Stomach (tissue), 4 donors: ENCODE measurements at regions not wholly inside any gene's neighbourhood (a gene's known extent, or its start where the extent isn't known, plus 50 kb on each side); places are given as distances from the start of the nearest gene placed in this dataset.

Source experiments
- POLR2A ChIP-seq, 4 donors: fragments of 450-650 bp; IDR thresholded peaks; one replicate each; pipeline ENCODE4 v1.6.1; 2016; ENCODE audit warnings: antibody characterized with exemption in 4 of 4, control low read depth in 2 of 4, mild to moderate bottlenecking in 1 of 4, moderate library complexity in 1 of 4
- TF ChIP-seq, protein P1 (sequence below), 7 experiments: fragments of 450-650 bp in 4 of 7; fragments of 200-600 bp in 3 of 7; sonication (generic) in 3 of 7; IDR thresholded peaks; one replicate each; pipeline ENCODE4 v1.5.1; 2016 to 2019; ENCODE audit warnings: antibody characterized with exemption in 7 of 7, control low read depth in 2 of 7, mild to moderate bottlenecking in 1 of 7

DNA sequence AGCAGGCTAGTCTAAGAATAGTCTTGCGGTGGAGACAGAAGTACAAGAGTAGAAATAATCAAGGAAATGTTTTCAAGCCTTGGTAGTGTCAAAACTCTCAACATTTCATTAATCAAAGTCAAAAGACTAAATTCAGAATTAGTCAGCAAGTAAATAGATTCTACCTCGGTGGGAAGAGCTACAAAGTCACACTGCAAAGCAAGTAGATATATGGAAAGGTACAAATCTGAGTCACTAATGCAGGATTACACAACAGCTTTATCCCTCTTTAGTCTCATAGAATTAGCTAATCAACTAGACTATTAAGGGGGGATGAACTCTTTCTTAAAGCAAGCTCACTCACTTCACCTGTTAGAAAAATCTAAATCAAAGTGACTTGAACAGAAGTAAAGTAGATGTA lies 568.7 kb upstream of the CNTNAP5 start:
- TF ChIP-seq, protein P1, sequence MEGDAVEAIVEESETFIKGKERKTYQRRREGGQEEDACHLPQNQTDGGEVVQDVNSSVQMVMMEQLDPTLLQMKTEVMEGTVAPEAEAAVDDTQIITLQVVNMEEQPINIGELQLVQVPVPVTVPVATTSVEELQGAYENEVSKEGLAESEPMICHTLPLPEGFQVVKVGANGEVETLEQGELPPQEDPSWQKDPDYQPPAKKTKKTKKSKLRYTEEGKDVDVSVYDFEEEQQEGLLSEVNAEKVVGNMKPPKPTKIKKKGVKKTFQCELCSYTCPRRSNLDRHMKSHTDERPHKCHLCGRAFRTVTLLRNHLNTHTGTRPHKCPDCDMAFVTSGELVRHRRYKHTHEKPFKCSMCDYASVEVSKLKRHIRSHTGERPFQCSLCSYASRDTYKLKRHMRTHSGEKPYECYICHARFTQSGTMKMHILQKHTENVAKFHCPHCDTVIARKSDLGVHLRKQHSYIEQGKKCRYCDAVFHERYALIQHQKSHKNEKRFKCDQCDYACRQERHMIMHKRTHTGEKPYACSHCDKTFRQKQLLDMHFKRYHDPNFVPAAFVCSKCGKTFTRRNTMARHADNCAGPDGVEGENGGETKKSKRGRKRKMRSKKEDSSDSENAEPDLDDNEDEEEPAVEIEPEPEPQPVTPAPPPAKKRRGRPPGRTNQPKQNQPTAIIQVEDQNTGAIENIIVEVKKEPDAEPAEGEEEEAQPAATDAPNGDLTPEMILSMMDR (IDR thresholded peaks at IDR 0.05): no peak
- TF ChIP-seq POLR2A (IDR thresholded peaks at IDR 0.05): no peak
